Karpas-422 (cell line): ENCODE measurements at regions not wholly inside any gene's neighbourhood (a gene's known extent, or its start where the extent isn't known, plus 50 kb on each side); places are given as distances from the start of the nearest gene placed in this dataset.

Source experiments
- DNase-seq: peaks from one replicate; pipeline ENCODE4 v3.0.0-alpha.2; 2015
- H2AFZ ChIP-seq: fragments of 200-600 bp; sonication (generic); 2 replicates; pipeline ENCODE4 v1.6.1; 2014; ENCODE audit warnings: antibody characterized with exemption, low read length, mixed read lengths
- H3K27ac ChIP-seq: fragments of 200-600 bp; sonication (generic); 2 replicates; pipeline ENCODE4 v1.5.1; 2014; ENCODE audit warnings: mild to moderate bottlenecking, low read length, moderate library complexity
- H3K27me3 ChIP-seq: fragments of 200-600 bp; sonication (generic); 2 replicates; pipeline ENCODE4 v1.6.1; 2014; ENCODE audit warnings: low read length, mixed read lengths
- H3K36me3 ChIP-seq: fragments of 200-600 bp; sonication (generic); 2 replicates; pipeline ENCODE4 v1.6.1; 2014; ENCODE audit warnings: low read length, mixed read lengths; ENCODE audit not compliant: insufficient read depth
- H3K4me1 ChIP-seq: fragments of 200-600 bp; sonication (generic); 2 replicates; pipeline ENCODE4 v1.6.1; 2014; ENCODE audit warnings: mild to moderate bottlenecking, low read length, mixed read lengths
- H3K4me2 ChIP-seq: fragments of 200-600 bp; sonication (generic); 2 replicates; pipeline ENCODE4 v1.6.1; 2014; ENCODE audit warnings: low read length, low read depth, mild to moderate bottlenecking; ENCODE audit not compliant: poor library complexity, severe bottlenecking
- H3K4me3 ChIP-seq: fragments of 200-600 bp; sonication (generic); 2 replicates; pipeline ENCODE4 v1.5.1; 2014; ENCODE audit warnings: mild to moderate bottlenecking, antibody characterized with exemption, low read length, mixed read lengths
- H3K79me2 ChIP-seq: fragments of 200-600 bp; sonication (generic); 2 replicates; pipeline ENCODE4 v1.6.1; 2014; ENCODE audit warnings: mild to moderate bottlenecking, low read length, mixed read lengths
- H3K9ac ChIP-seq: fragments of 200-600 bp; sonication (generic); 2 replicates; pipeline ENCODE4 v1.6.0; 2014; ENCODE audit warnings: low read length
- H3K9me2 ChIP-seq: fragments of 200-600 bp; sonication (generic), shearing (Covaris generic); replicated peaks from 2 replicates; pipeline ENCODE4 v1.6.0; 2014; ENCODE audit warnings: mild to moderate bottlenecking, low read length, moderate library complexity; ENCODE audit not compliant: insufficient read depth
- H3K9me3 ChIP-seq: fragments of 300-700, 200-600 bp; sonication (generic); 2 replicates; pipeline ENCODE4 v1.6.1; 2014; ENCODE audit warnings: low read length, mixed read lengths
- H4K20me1 ChIP-seq: fragments of 200-600 bp; sonication (generic); 2 replicates; pipeline ENCODE4 v1.6.1; 2014; ENCODE audit warnings: mild to moderate bottlenecking, antibody characterized with exemption, low read length, low read depth; ENCODE audit not compliant: insufficient read depth

DNA sequence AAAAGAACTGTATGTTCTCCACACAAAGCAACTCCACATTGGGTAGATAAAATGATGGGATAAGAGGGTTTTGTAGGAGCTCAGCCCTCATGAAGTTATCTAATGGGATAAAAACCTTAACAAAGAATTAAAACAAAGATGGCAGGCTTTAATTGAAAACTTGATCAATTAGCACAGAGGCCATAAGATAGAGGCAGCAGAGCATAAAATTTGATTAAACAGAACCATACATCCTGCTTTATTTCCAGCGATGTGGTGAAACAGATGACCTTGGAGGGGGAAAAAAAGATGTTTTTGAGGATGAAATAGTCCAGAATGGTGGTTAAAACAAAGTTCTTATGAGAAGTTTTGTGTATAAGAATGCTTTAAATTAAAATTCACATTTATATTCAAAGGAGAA, 130.9 kb upstream of the ALCAM start:
- H3K4me2 ChIP-seq: no peak overlapping the region
- no peaks in the 10 kb centered on the region for H3K9me3 ChIP-seq
- no peaks in the 10 kb centered on the region for H4K20me1 ChIP-seq
- no peak overlapping the region for H2AFZ ChIP-seq
- H3K4me3 ChIP-seq: no peak overlapping the region
- H3K27ac ChIP-seq: no peak overlapping the region
- no peaks in the 10 kb centered on the region for H3K4me1 ChIP-seq
- H3K9me2 ChIP-seq: no peaks in the 10 kb centered on the region
- H3K36me3 ChIP-seq: no peaks in the 10 kb centered on the region
- no peaks in the 10 kb centered on the region for H3K79me2 ChIP-seq
- H3K9ac ChIP-seq: no peak overlapping the region
- H3K27me3 ChIP-seq: no peaks in the 10 kb centered on the region
- no peak for DNase-seq

DNA sequence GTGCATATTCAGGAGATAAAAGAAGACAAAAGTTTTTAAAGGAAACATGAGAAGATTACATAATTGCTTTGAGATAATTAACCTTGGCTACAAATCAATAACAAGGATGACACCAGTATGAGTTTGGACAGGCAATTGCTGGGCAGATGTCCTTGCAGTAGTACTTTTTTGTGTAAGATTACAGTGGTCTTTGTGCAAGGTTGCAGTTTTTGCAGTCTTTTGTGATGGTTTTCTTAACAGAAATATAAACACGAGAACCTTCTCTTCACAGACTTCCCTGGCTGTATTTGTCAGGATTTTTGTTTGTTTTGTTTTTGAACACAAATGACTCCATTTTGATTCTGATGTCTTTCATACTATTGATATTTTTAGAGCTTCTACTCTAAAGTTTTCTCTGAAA, 128.3 kb upstream of the ALCAM start:
- DNase-seq: no peak
- no peak overlapping the region for H2AFZ ChIP-seq
- no peaks in the 10 kb centered on the region for H3K9me3 ChIP-seq
- no peak overlapping the region for H3K4me3 ChIP-seq
- no peak overlapping the region for H3K27ac ChIP-seq
- no peaks in the 10 kb centered on the region for H3K79me2 ChIP-seq
- H3K27me3 ChIP-seq: no peaks in the 10 kb centered on the region
- no peaks in the 10 kb centered on the region for H3K9me2 ChIP-seq
- H3K9ac ChIP-seq: no peak overlapping the region
- no peak overlapping the region for H3K4me2 ChIP-seq
- no peaks in the 10 kb centered on the region for H4K20me1 ChIP-seq
- H3K4me1 ChIP-seq: no peaks in the 10 kb centered on the region
- no peaks in the 10 kb centered on the region for H3K36me3 ChIP-seq

DNA sequence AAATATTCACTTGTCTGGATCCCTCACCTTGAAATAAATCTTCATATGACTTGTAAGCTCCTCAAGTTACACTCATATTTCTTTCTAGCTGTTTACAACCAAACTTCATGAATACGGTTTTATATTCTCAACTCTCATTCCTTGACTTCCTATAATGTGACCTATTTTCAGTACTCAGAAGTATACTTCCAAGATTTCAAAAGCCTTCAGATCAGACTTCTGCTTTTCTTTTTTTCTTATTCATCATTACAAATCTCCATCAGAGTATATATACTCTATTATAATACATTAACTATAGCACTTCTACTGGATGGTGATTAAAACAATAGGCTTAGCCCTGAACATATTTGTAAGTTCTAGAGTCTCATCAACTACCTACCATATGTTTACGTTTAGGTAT, 123.6 kb upstream of the ALCAM start:
- H3K36me3 ChIP-seq: no peaks in the 10 kb centered on the region
- H3K27me3 ChIP-seq: no peaks in the 10 kb centered on the region
- no peak overlapping the region for H3K4me2 ChIP-seq
- no peaks in the 10 kb centered on the region for H3K4me1 ChIP-seq
- H3K27ac ChIP-seq: no peak overlapping the region
- H3K4me3 ChIP-seq: no peak overlapping the region
- H3K9ac ChIP-seq: no peak overlapping the region
- H3K9me3 ChIP-seq: no peaks in the 10 kb centered on the region
- no peaks in the 10 kb centered on the region for H4K20me1 ChIP-seq
- DNase-seq: no peak
- no peak overlapping the region for H2AFZ ChIP-seq
- H3K79me2 ChIP-seq: no peaks in the 10 kb centered on the region
- H3K9me2 ChIP-seq: no peaks in the 10 kb centered on the region

DNA sequence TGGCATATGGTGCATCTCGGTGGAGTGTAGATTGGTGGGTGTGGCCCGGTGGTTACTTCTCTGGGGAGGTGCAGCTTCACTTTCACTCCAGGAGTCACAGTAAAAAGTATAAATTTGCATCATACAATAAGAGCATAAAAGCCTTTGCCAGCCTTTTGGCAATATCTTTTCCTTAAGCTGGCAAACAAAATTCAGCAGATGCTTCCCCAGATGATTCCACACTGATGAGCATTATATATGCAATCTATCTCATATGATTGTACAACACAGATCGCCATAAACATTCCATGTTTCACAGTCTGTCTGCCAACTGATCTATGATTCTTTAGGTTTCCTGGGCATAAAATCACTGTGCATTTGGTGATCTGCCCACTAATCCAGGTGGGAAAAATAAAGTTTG, 120.2 kb upstream of the ALCAM start:
- Histone ChIP-seq H3K27me3 (no peaks in the 10 kb centered on the region), H3K79me2 (no peaks in the 10 kb centered on the region), H3K9me3 (no peaks in the 10 kb centered on the region), H3K9ac (no peak overlapping the region), H3K4me2 (no peak overlapping the region), H3K9me2 (no peaks in the 10 kb centered on the region), H3K27ac (no peak overlapping the region), H3K36me3 (no peaks in the 10 kb centered on the region), H3K4me1 (no peaks in the 10 kb centered on the region), H2AFZ (no peak overlapping the region), H4K20me1 (no peaks in the 10 kb centered on the region), H3K4me3 (no peak overlapping the region)
- DNase-seq: no peak

DNA sequence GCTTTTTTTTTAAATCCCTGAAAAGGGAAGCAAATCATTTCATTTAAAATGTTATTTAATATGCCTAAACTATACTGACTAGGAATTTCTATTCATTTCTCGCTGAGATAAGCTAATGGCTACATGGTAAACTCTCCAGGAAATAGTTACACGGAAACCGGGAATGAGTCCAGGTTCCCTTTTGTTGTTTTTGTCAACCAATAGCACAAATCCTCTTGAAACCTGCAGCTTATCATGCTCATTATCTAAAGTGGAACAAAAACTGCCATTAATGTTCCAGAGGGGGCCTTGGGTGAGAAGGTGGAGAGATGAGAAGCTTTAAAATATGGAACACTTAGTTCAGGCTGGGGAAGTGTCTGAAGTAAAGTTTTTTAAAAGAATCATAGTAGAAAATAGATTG, 113.5 kb upstream of the ALCAM start:
- H2AFZ ChIP-seq: no peak overlapping the region
- no peaks in the 10 kb centered on the region for H3K79me2 ChIP-seq
- no peak overlapping the region for H3K9ac ChIP-seq
- no peaks in the 10 kb centered on the region for H3K4me1 ChIP-seq
- no peak overlapping the region for H3K4me3 ChIP-seq
- no peaks in the 10 kb centered on the region for H3K27me3 ChIP-seq
- H3K9me2 ChIP-seq: no peaks in the 10 kb centered on the region
- H3K36me3 ChIP-seq: no peaks in the 10 kb centered on the region
- no peaks in the 10 kb centered on the region for H3K9me3 ChIP-seq
- H3K4me2 ChIP-seq: no peak overlapping the region
- no peaks in the 10 kb centered on the region for H4K20me1 ChIP-seq
- DNase-seq: no peak
- no peak overlapping the region for H3K27ac ChIP-seq

GRCh38 chr3:105254154-105254553, 112.6 kb upstream of the ALCAM start:
- no peaks in the 10 kb centered on the region for H3K9me2 ChIP-seq
- H3K4me2 ChIP-seq: no peak overlapping the region
- H3K4me1 ChIP-seq: no peaks in the 10 kb centered on the region
- H3K9ac ChIP-seq: no peak overlapping the region
- DNase-seq: no peak
- no peaks in the 10 kb centered on the region for H4K20me1 ChIP-seq
- H3K27ac ChIP-seq: no peak overlapping the region
- H3K79me2 ChIP-seq: no peaks in the 10 kb centered on the region
- no peaks in the 10 kb centered on the region for H3K36me3 ChIP-seq
- no peaks in the 10 kb centered on the region for H3K27me3 ChIP-seq
- H2AFZ ChIP-seq: no peak overlapping the region
- no peaks in the 10 kb centered on the region for H3K9me3 ChIP-seq
- H3K4me3 ChIP-seq: no peak overlapping the region

DNA sequence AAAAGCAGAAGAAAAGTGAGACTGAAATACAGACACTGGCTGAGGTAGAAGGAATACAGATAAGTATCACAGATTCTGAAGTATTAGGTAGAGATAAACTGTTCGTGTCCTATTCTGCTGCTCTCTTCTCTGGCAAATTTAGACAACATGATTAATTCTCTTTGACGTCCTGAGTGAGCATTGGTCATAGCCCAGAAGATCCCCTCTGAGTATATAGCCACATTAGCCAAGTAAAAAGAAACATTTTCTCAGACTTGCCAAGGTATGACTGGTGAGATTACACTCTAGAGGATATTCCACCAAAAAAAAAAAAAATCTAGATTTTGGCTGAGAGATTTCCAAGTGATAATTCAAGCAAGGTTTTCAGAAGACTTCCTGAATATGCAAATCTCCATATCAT, 111.4 kb upstream of the ALCAM start:
- H3K36me3 ChIP-seq: no peaks in the 10 kb centered on the region
- H3K9me2 ChIP-seq: no peaks in the 10 kb centered on the region
- H3K79me2 ChIP-seq: no peaks in the 10 kb centered on the region
- no peak overlapping the region for H3K9ac ChIP-seq
- H3K4me3 ChIP-seq: no peak overlapping the region
- H3K27me3 ChIP-seq: no peaks in the 10 kb centered on the region
- H4K20me1 ChIP-seq: no peaks in the 10 kb centered on the region
- no peak overlapping the region for H3K27ac ChIP-seq
- no peak for DNase-seq
- no peak overlapping the region for H3K4me2 ChIP-seq
- H2AFZ ChIP-seq: no peak overlapping the region
- no peaks in the 10 kb centered on the region for H3K9me3 ChIP-seq
- H3K4me1 ChIP-seq: no peaks in the 10 kb centered on the region

DNA sequence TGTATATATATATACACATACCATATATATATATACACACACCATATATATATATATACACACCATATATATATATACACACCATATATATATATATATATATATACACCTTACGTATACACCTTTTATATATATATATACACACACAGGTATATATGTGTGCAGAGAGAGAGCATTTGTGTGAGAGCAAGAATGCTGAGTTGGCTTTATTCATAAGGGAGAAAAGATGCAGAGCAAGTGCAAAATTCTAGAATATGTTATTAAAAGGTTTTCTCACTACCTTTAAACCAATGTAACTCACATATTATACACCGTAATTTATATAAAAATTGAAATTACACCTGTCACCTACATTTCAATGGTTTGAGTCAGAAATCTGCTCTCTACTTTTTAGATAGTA, 107.2 kb upstream of the ALCAM start:
- H2AFZ ChIP-seq: no peak overlapping the region
- H3K27ac ChIP-seq: no peak overlapping the region
- H3K9ac ChIP-seq: no peak overlapping the region
- no peaks in the 10 kb centered on the region for H3K9me2 ChIP-seq
- H4K20me1 ChIP-seq: no peaks in the 10 kb centered on the region
- H3K36me3 ChIP-seq: no peaks in the 10 kb centered on the region
- no peak for DNase-seq
- H3K79me2 ChIP-seq: no peaks in the 10 kb centered on the region
- H3K27me3 ChIP-seq: no peaks in the 10 kb centered on the region
- no peak overlapping the region for H3K4me2 ChIP-seq
- H3K4me3 ChIP-seq: no peak overlapping the region
- H3K4me1 ChIP-seq: no peaks in the 10 kb centered on the region
- H3K9me3 ChIP-seq: no peaks in the 10 kb centered on the region

- H3K9ac ChIP-seq: no peak overlapping the region
- no peaks in the 10 kb centered on the region for H3K27me3 ChIP-seq
- H3K4me1 ChIP-seq: no peaks in the 10 kb centered on the region
- H3K79me2 ChIP-seq: no peaks in the 10 kb centered on the region
- H3K27ac ChIP-seq: no peak overlapping the region
- no peak overlapping the region for H3K4me3 ChIP-seq
- no peaks in the 10 kb centered on the region for H3K9me2 ChIP-seq
- no peaks in the 10 kb centered on the region for H4K20me1 ChIP-seq
- H3K9me3 ChIP-seq: no peaks in the 10 kb centered on the region
- H3K36me3 ChIP-seq: no peaks in the 10 kb centered on the region
- H2AFZ ChIP-seq: no peak overlapping the region
- no peak overlapping the region for H3K4me2 ChIP-seq
- no peak for DNase-seq
Observed at GRCh38 chr3:105260385-105260784, 106.3 kb upstream of the ALCAM start.
